ENCODE measurements at regions not wholly inside any gene's neighbourhood (a gene's known extent, or its start where the extent isn't known, plus 50 kb on each side); places are given as distances from the start of the nearest gene placed in this dataset.

DNA sequence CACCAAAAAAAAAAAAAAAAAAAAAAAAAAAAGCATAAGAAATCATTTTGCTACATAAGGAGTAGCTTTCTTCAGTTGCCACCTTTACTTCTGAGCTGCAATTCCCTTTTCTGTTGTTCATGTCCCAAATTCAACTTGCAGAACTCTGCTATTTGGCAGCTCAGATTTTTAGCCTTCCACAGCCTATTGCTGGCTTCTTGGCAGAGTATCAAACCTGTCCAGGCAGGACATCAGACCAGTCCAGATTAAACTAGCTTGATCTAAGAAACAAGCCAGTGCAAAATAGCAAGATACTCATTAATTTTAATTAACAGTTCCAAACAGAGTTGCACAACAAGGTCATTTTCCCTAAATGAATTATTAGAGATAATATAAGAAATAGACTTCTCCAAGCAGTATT, 123.6 kb upstream of the NR3C2 start:
- TF ChIP-seq EZH2 (IDR thresholded peaks at IDR 0.05; ENCODE audit: borderline replicate concordance, insufficient read depth, low read depth, low read length, poor library complexity, severe bottlenecking): no peak
- no peak for TF ChIP-seq CTCF (IDR thresholded peaks at IDR 0.05)

All from B cell (primary cell).